ENCODE measurements at regions not wholly inside any gene's neighbourhood (a gene's known extent, or its start where the extent isn't known, plus 50 kb on each side); places are given as distances from the start of the nearest gene placed in this dataset.

- no peak for TF ChIP-seq TAF1 (IDR thresholded peaks at IDR 0.05; ENCODE audit: borderline replicate concordance, insufficient read depth, low read length)
- no peak for TF ChIP-seq FOXP2 (optimal IDR thresholded peaks at IDR 0.05; ENCODE audit: borderline replicate concordance, extremely low read depth, extremely low read length, insufficient read depth)
- TF ChIP-seq REST (IDR thresholded peaks at IDR 0.05; ENCODE audit: insufficient read depth in 1 of 2, low read depth in 2 of 2, low read length in 2 of 2): no peak
- TF ChIP-seq SIN3A (IDR thresholded peaks at IDR 0.05; ENCODE audit: borderline replicate concordance, insufficient read depth, low read length): no peak
- no peak for TF ChIP-seq POLR2AphosphoS5 (IDR thresholded peaks at IDR 0.05; ENCODE audit: low read depth, low read length)
These were observed 494.3 kb downstream of the SQOR start for GRCh38 chr15:46129145-46129544.

DNA sequence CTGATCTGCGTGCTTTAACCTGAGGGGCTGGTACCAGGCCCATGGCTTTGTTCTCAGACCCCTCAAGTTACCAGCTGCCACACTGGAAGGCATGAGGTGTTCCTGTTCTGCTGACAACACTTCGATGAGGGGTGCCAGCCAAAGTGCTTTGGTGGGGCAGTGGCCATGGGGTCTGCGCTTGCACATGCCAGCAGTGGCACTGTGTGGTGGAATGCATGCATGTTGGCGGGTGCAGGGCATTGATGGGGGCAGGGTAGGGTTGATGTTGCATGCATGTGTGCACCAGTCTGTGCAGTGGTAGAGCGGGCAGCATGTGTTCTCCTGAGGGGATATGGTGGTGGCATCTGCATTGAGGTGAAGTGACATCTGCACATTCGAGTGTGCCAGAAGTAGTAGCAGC lies 497.0 kb downstream of the SQOR start:
- TF ChIP-seq TAF1 (IDR thresholded peaks at IDR 0.05; ENCODE audit: borderline replicate concordance, insufficient read depth, low read length) (no peak), SIN3A (IDR thresholded peaks at IDR 0.05; ENCODE audit: borderline replicate concordance, insufficient read depth, low read length) (no peak), POLR2AphosphoS5 (IDR thresholded peaks at IDR 0.05; ENCODE audit: low read depth, low read length) (no peak), FOXP2 (optimal IDR thresholded peaks at IDR 0.05; ENCODE audit: borderline replicate concordance, extremely low read depth, extremely low read length, insufficient read depth) (no peak), REST (IDR thresholded peaks at IDR 0.05; ENCODE audit: insufficient read depth in 1 of 2, low read depth in 2 of 2, low read length in 2 of 2) (no peak)

GRCh38 chr15:46137443-46137842 lies 502.6 kb downstream of the SQOR start:
- no peak for TF ChIP-seq SIN3A (IDR thresholded peaks at IDR 0.05; ENCODE audit: borderline replicate concordance, insufficient read depth, low read length)
- TF ChIP-seq TAF1 (IDR thresholded peaks at IDR 0.05; ENCODE audit: borderline replicate concordance, insufficient read depth, low read length): no peak
- TF ChIP-seq POLR2AphosphoS5 (IDR thresholded peaks at IDR 0.05; ENCODE audit: low read depth, low read length): no peak
- no peak for TF ChIP-seq FOXP2 (optimal IDR thresholded peaks at IDR 0.05; ENCODE audit: borderline replicate concordance, extremely low read depth, extremely low read length, insufficient read depth)

DNA sequence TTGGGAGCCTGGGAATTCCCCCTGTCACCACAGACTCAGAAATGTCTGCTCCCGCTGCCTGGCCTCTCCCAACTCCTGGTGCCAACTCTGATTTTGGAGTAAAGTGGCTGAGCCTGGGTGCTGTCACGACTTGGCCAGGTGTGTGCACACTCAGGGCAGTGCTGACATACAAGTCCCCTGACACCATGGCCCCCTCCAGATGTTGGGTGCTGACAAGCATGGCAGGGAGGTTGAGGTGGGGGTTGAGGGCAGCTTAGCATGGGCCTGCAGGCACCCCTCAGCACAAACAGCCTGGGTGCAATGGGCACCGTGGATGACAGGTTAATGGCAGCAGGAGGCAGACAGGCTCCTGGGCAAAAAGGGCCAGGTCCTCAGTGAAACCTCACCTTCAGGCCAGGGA lies 511.2 kb downstream of the SQOR start:
- TF ChIP-seq TAF1 (IDR thresholded peaks at IDR 0.05; ENCODE audit: borderline replicate concordance, insufficient read depth, low read length): no peak
- TF ChIP-seq FOXP2 (optimal IDR thresholded peaks at IDR 0.05; ENCODE audit: borderline replicate concordance, extremely low read depth, extremely low read length, insufficient read depth): no peak
- TF ChIP-seq SIN3A (IDR thresholded peaks at IDR 0.05; ENCODE audit: borderline replicate concordance, insufficient read depth, low read length): no peak
- no peak for TF ChIP-seq REST (IDR thresholded peaks at IDR 0.05; ENCODE audit: insufficient read depth in 1 of 2, low read depth in 2 of 2, low read length in 2 of 2)
- TF ChIP-seq POLR2AphosphoS5 (IDR thresholded peaks at IDR 0.05; ENCODE audit: low read depth, low read length): no peak

- no peak for TF ChIP-seq REST (IDR thresholded peaks at IDR 0.05; ENCODE audit: insufficient read depth in 1 of 2, low read depth in 2 of 2, low read length in 2 of 2)
- no peak for TF ChIP-seq TAF1 (IDR thresholded peaks at IDR 0.05; ENCODE audit: borderline replicate concordance, insufficient read depth, low read length)
- no peak for TF ChIP-seq FOXP2 (optimal IDR thresholded peaks at IDR 0.05; ENCODE audit: borderline replicate concordance, extremely low read depth, extremely low read length, insufficient read depth)
These were observed 512.1 kb downstream of the SQOR start for GRCh38 chr15:46146915-46147314.
